Activated CD4-positive, alpha-beta T cell treated with anti-CD3 and anti-CD28 coated beads, Interleukin-2, amount 10 ng/mL, durations not matched to agents 7 days and 5 days (primary cell): ENCODE measurements at regions not wholly inside any gene's neighbourhood (a gene's known extent, or its start where the extent isn't known, plus 50 kb on each side); places are given as distances from the start of the nearest gene placed in this dataset.
"Not testable (repeated sequence)": the region's sequence is repeated elsewhere in the genome, so short reads cannot be mapped to it uniquely, and the experiment has no call there.

Experiments
- CTCF ChIA-PET: fragments of 350-600 bp; sonication (Branson Sonifier 250); formaldehyde crosslinking; loops from one replicate; lab custom pipeline; 2021; ENCODE audit warnings: antibody characterized with exemption; lab: Charles Lee
- POLR2A ChIA-PET: fragments of 350-600 bp; sonication (Branson Sonifier 250); formaldehyde crosslinking; loops from one replicate; lab custom pipeline; 2021; ENCODE audit warnings: antibody characterized with exemption; lab: Charles Lee
- DNase-seq: peaks from one replicate; pipeline ENCODE4 v3.0.0-alpha.2; 2020
- H3K27ac Mint-ChIP-seq: one replicate; pipeline ENCODE4 v1.8.0; 2021; ENCODE audit warnings: mild to moderate bottlenecking, moderate library complexity, mixed read lengths
- H3K27me3 Mint-ChIP-seq: one replicate; pipeline ENCODE4 v1.8.0; 2021; ENCODE audit warnings: mixed read lengths
- H3K36me3 Mint-ChIP-seq: one replicate; pipeline ENCODE4 v1.8.0; 2021; ENCODE audit warnings: low read depth, mixed read lengths
- H3K4me1 Mint-ChIP-seq: one replicate; pipeline ENCODE4 v1.8.0; 2021; ENCODE audit warnings: mixed read lengths
- H3K4me3 Mint-ChIP-seq: one replicate; pipeline ENCODE4 v1.8.0; 2021; ENCODE audit warnings: mild to moderate bottlenecking, moderate library complexity, mixed read lengths
- H3K9me3 Mint-ChIP-seq: one replicate; pipeline ENCODE4 v1.8.0; 2021; ENCODE audit warnings: mixed read lengths

- POLR2A ChIA-PET, result no interaction called here
- CTCF ChIA-PET, result no interaction called here
- Mint-ChIP-seq H3K9me3 (peaks cover 9% of the 10 kb centered on the region), H3K4me3 (no peak overlapping the region), H3K4me1 (no peaks in the 10 kb centered on the region), H3K36me3 (no peaks in the 10 kb centered on the region), H3K27me3 (no peaks in the 10 kb centered on the region), H3K27ac (no peak overlapping the region)
- no peak for DNase-seq
These were observed 435.3 kb upstream of the TNC start for GRCh38 chr9:115553060-115553773.

GRCh38 chr9:115556432-115556831 lies 438.5 kb upstream of the TNC start:
- no peak overlapping the region for H3K27ac Mint-ChIP-seq
- H3K4me3 Mint-ChIP-seq, result no peak overlapping the region
- no peaks in the 10 kb centered on the region for H3K36me3 Mint-ChIP-seq
- DNase-seq, result no peak
- POLR2A ChIA-PET, result no interaction called here
- peaks cover 9% of the 10 kb centered on the region for H3K9me3 Mint-ChIP-seq
- no peaks in the 10 kb centered on the region for H3K27me3 Mint-ChIP-seq
- CTCF ChIA-PET, result no interaction called here
- H3K4me1 Mint-ChIP-seq, result no peaks in the 10 kb centered on the region

GRCh38 chr9:115575147-115575546 lies 457.2 kb upstream of the TNC start:
- Mint-ChIP-seq H3K27me3 (no peaks in the 10 kb centered on the region), H3K4me1 (no peaks in the 10 kb centered on the region), H3K27ac (no peak overlapping the region), H3K9me3 (no peaks in the 10 kb centered on the region), H3K36me3 (no peaks in the 10 kb centered on the region), H3K4me3 (no peak overlapping the region)
- ChIA-PET POLR2A (no interaction called here), CTCF (no interaction called here)
- DNase-seq, result no peak

- H3K4me1 Mint-ChIP-seq, H3K4me3 Mint-ChIP-seq, POLR2A ChIA-PET: not testable (repeated sequence)
These were observed 467.5 kb upstream of the TNC start for GRCh38 chr9:115585458-115585857.

GRCh38 chr9:115587310-115587709 lies 469.4 kb upstream of the TNC start:
- POLR2A ChIA-PET, result no interaction called here
- H3K4me1 Mint-ChIP-seq, result no peaks in the 10 kb centered on the region
- H3K4me3 Mint-ChIP-seq, result no peak overlapping the region
- H3K36me3 Mint-ChIP-seq, result no peaks in the 10 kb centered on the region
- CTCF ChIA-PET, result interaction anchor here (0.6 to 1.0 kb wide), 2 partner anchors 10 to 1486 kb away, joined by 3 read pairs; no protein-coding TSS in a partner anchor
- H3K9me3 Mint-ChIP-seq, result no peaks in the 10 kb centered on the region
- no peak for DNase-seq
- no peaks in the 10 kb centered on the region for H3K27me3 Mint-ChIP-seq
- no peak overlapping the region for H3K27ac Mint-ChIP-seq

More at GRCh38 chr9:115585458-115585857, 467.5 kb upstream of the TNC start:
- H3K36me3 Mint-ChIP-seq, H3K27ac Mint-ChIP-seq, H3K27me3 Mint-ChIP-seq, DNase-seq, H3K9me3 Mint-ChIP-seq: not testable (repeated sequence)
- CTCF ChIA-PET, result interaction anchor here (0.7 kb wide), 1 partner anchor 910 kb away, joined by 4 read pairs; no protein-coding TSS in a partner anchor

- Mint-ChIP-seq H3K4me1 (no peaks in the 10 kb centered on the region), H3K27me3 (peaks cover 6% of the 10 kb centered on the region), H3K36me3 (no peaks in the 10 kb centered on the region), H3K4me3 (no peak overlapping the region), H3K9me3 (no peaks in the 10 kb centered on the region), H3K27ac (no peak overlapping the region)
- POLR2A ChIA-PET, result no interaction called here
- CTCF ChIA-PET, result interaction anchor here (1.2 kb wide), 1 partner anchor 15 kb away, joined by 3 read pairs; no protein-coding TSS in a partner anchor
- no peak for DNase-seq
These were observed 472.1 kb upstream of the TNC start for GRCh38 chr9:115590011-115590410.

- Mint-ChIP-seq H3K36me3 (no peaks in the 10 kb centered on the region), H3K4me3 (no peak overlapping the region), H3K9me3 (no peaks in the 10 kb centered on the region), H3K27me3 (peaks cover 19% of the 10 kb centered on the region), H3K27ac (no peak overlapping the region), H3K4me1 (no peaks in the 10 kb centered on the region)
- ChIA-PET POLR2A (no interaction called here), CTCF (interaction anchor here (0.6 kb wide), 1 partner anchor 1073 kb away, joined by 4 read pairs; no protein-coding TSS in a partner anchor)
- no peak for DNase-seq
These were observed 473.6 kb upstream of the TNC start for GRCh38 chr9:115591584-115591984.

GRCh38 chr9:115593587-115594091 lies 475.7 kb upstream of the TNC start:
- no peaks in the 10 kb centered on the region for H3K9me3 Mint-ChIP-seq
- no peaks in the 10 kb centered on the region for H3K36me3 Mint-ChIP-seq
- DNase-seq, result peak; percentile 16
- H3K27ac Mint-ChIP-seq, result no peak overlapping the region
- POLR2A ChIA-PET, result no interaction called here
- CTCF ChIA-PET, result interaction anchor here (1.3 kb wide), 1 partner anchor 1068 kb away, joined by 4 read pairs; no protein-coding TSS in a partner anchor
- H3K4me1 Mint-ChIP-seq, result no peaks in the 10 kb centered on the region
- H3K4me3 Mint-ChIP-seq, result no peak overlapping the region
- H3K27me3 Mint-ChIP-seq, result peaks cover 22% of the 10 kb centered on the region

GRCh38 chr9:115594557-115594956 lies 476.6 kb upstream of the TNC start:
- Mint-ChIP-seq H3K36me3 (no peaks in the 10 kb centered on the region), H3K4me3 (no peak overlapping the region)
- CTCF ChIA-PET, result no interaction called here

GRCh38 chr9:115596021-115596745 lies 478.2 kb upstream of the TNC start:
- H3K4me1 Mint-ChIP-seq, result no peaks in the 10 kb centered on the region
- H3K36me3 Mint-ChIP-seq, result no peaks in the 10 kb centered on the region
- no peak overlapping the region for H3K27ac Mint-ChIP-seq
- no peak for DNase-seq
- H3K4me3 Mint-ChIP-seq, result no peak overlapping the region
- POLR2A ChIA-PET, result no interaction called here
- CTCF ChIA-PET, result no interaction called here
- H3K27me3 Mint-ChIP-seq, result peaks cover 24% of the 10 kb centered on the region
- no peaks in the 10 kb centered on the region for H3K9me3 Mint-ChIP-seq

More at GRCh38 chr9:115594557-115594956, 476.6 kb upstream of the TNC start:
- Mint-ChIP-seq H3K4me1 (no peaks in the 10 kb centered on the region), H3K9me3 (no peaks in the 10 kb centered on the region), H3K27ac (no peak overlapping the region), H3K27me3 (peaks cover 22% of the 10 kb centered on the region)
- POLR2A ChIA-PET, result no interaction called here
- DNase-seq, result no peak

- H3K27ac Mint-ChIP-seq, result no peak overlapping the region
- no peaks in the 10 kb centered on the region for H3K9me3 Mint-ChIP-seq
- DNase-seq, result no peak
- CTCF ChIA-PET, result no interaction called here
- H3K4me1 Mint-ChIP-seq, result no peaks in the 10 kb centered on the region
- H3K4me3 Mint-ChIP-seq, result no peak overlapping the region
- POLR2A ChIA-PET, result no interaction called here
- H3K27me3 Mint-ChIP-seq, result peaks cover 24% of the 10 kb centered on the region
- H3K36me3 Mint-ChIP-seq, result no peaks in the 10 kb centered on the region
These were observed 478.8 kb upstream of the TNC start for GRCh38 chr9:115596746-115597080.

GRCh38 chr9:115597330-115597895 lies 479.5 kb upstream of the TNC start:
- CTCF ChIA-PET, result no interaction called here
- POLR2A ChIA-PET, result no interaction called here

GRCh38 chr9:115598751-115599150 lies 480.8 kb upstream of the TNC start:
- Mint-ChIP-seq H3K27me3 (peaks cover 24% of the 10 kb centered on the region), H3K4me3 (no peak overlapping the region), H3K27ac (no peak overlapping the region), H3K4me1 (no peaks in the 10 kb centered on the region), H3K36me3 (no peaks in the 10 kb centered on the region), H3K9me3 (no peaks in the 10 kb centered on the region)
- CTCF ChIA-PET, result no interaction called here
- no peak for DNase-seq
- POLR2A ChIA-PET, result no interaction called here

More at GRCh38 chr9:115597330-115597895, 479.5 kb upstream of the TNC start:
- Mint-ChIP-seq H3K27ac (no peak overlapping the region), H3K36me3 (no peaks in the 10 kb centered on the region), H3K4me1 (no peaks in the 10 kb centered on the region), H3K9me3 (no peaks in the 10 kb centered on the region), H3K27me3 (peaks cover 24% of the 10 kb centered on the region), H3K4me3 (no peak overlapping the region)
- no peak for DNase-seq
